HFF-Myc (cell line): ENCODE measurements at regions not wholly inside any gene's neighbourhood (a gene's known extent, or its start where the extent isn't known, plus 50 kb on each side); places are given as distances from the start of the nearest gene placed in this dataset.

Experiments used
- DNase-seq: peaks from one replicate; pipeline ENCODE4 v3.0.0-alpha.2; 2011; ENCODE audit warnings: low read depth; ENCODE audit errors: extremely low read depth
- H3K4me3 ChIP-seq: replicated peaks from 2 replicates; pipeline ENCODE4 v1.5.1; 2011; ENCODE audit warnings: low read depth, mild to moderate bottlenecking, control low read depth, low read length
- CTCF ChIP-seq: IDR thresholded peaks from 2 replicates; pipeline ENCODE4 v1.5.1; 2012; ENCODE audit warnings: mild to moderate bottlenecking, low read depth, low read length, control low read depth; ENCODE audit errors: missing control alignments

- DNase-seq, result no peak
These were observed 197.3 kb upstream of the WSCD1 start for GRCh38 chr17:5872831-5873230.

GRCh38 chr17:5873781-5874180 lies 196.4 kb upstream of the WSCD1 start:
- TF ChIP-seq CTCF, result no peak
- no peak overlapping the region for H3K4me3 ChIP-seq
- DNase-seq, result no peak

More at GRCh38 chr17:5872831-5873230, 197.3 kb upstream of the WSCD1 start:
- no peak for TF ChIP-seq CTCF
- no peak overlapping the region for H3K4me3 ChIP-seq

GRCh38 chr17:5874486-5874885 lies 195.7 kb upstream of the WSCD1 start:
- TF ChIP-seq CTCF, result no peak
- no peak overlapping the region for H3K4me3 ChIP-seq
- DNase-seq, result no peak

GRCh38 chr17:5877366-5877765 lies 192.8 kb upstream of the WSCD1 start:
- DNase-seq, result no peak
- H3K4me3 ChIP-seq, result no peak overlapping the region
- TF ChIP-seq CTCF, result no peak

- DNase-seq, result no peak
- H3K4me3 ChIP-seq, result no peak overlapping the region
- TF ChIP-seq CTCF, result no peak
These were observed 192.2 kb upstream of the WSCD1 start for GRCh38 chr17:5877948-5878347.

- TF ChIP-seq CTCF, result no peak
- DNase-seq, result no peak
- H3K4me3 ChIP-seq, result no peak overlapping the region
These were observed 188.3 kb upstream of the WSCD1 start for GRCh38 chr17:5881849-5882248.

- no peak for TF ChIP-seq CTCF
- H3K4me3 ChIP-seq, result no peak overlapping the region
- DNase-seq, result no peak
These were observed 186.2 kb upstream of the WSCD1 start for GRCh38 chr17:5883775-5884665.
